ENCODE measurements at regions not wholly inside any gene's neighbourhood (a gene's known extent, or its start where the extent isn't known, plus 50 kb on each side); places are given as distances from the start of the nearest gene placed in this dataset.

DNA sequence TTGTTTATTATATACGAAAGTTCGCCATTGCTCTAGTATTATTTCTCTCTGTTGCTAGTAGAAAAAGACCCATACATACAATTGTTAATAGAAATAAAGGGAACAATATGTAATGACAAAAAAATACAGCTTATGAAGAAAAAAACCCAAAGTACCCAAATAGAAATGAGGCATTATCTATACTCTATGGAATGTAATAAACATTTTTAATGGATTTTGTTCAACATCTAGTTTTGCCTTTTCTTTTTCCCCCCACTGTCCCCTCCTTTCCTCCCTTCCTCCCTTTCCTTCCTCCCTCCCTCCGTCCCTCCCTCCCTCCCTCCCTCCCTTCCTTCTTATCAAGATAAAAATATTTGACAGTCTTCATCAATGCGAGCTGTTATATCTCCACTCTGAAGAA is 81.5 kb upstream of the NEK7 start:
- ATAC-seq, result no peak
- TF ChIP-seq POLR2B (IDR thresholded peaks at IDR 0.05; ENCODE audit: low read depth, partially characterized antibody) (no peak), MCM5 (IDR thresholded peaks at IDR 0.05; ENCODE audit: low read depth) (no peak), ZNF311 (CRISPR knock-in tag; IDR thresholded peaks at IDR 0.05) (no peak), ZNF551 (CRISPR knock-in tag; IDR thresholded peaks at IDR 0.05) (no peak), ZNF75A (CRISPR knock-in tag; IDR thresholded peaks at IDR 0.05) (no peak), HDAC1 (IDR thresholded peaks at IDR 0.05) (no peak), ZZZ3 (IDR thresholded peaks at IDR 0.05) (no peak), HNRNPK (IDR thresholded peaks at IDR 0.05; ENCODE audit: low read depth, low read length, poor library complexity, severe bottlenecking) (peak; percentile 91), PCBP1 (IDR thresholded peaks at IDR 0.05; ENCODE audit: low read depth, low read length, poor library complexity, severe bottlenecking) (peak; percentile 66), ELF4 (CRISPR knock-in tag; IDR thresholded peaks at IDR 0.05) (no peak), SPI1 (IDR thresholded peaks at IDR 0.05; ENCODE audit: borderline replicate concordance, low read depth, low read length) (no peak), SREBF1 (IDR thresholded peaks at IDR 0.05; ENCODE audit: borderline replicate concordance, low read depth, low read length) (no peak), POLR2A (conservative IDR thresholded peaks at IDR 0.05) (no peak), KAT7 (CRISPR knock-in tag; IDR thresholded peaks at IDR 0.05; ENCODE audit: borderline replicate concordance) (no peak)
- TF ChIP-seq, protein P1, sequence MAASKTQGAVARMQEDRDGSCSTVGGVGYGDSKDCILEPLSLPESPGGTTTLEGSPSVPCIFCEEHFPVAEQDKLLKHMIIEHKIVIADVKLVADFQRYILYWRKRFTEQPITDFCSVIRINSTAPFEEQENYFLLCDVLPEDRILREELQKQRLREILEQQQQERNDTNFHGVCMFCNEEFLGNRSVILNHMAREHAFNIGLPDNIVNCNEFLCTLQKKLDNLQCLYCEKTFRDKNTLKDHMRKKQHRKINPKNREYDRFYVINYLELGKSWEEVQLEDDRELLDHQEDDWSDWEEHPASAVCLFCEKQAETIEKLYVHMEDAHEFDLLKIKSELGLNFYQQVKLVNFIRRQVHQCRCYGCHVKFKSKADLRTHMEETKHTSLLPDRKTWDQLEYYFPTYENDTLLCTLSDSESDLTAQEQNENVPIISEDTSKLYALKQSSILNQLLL (CRISPR knock-in tag; IDR thresholded peaks at IDR 0.05; ENCODE audit: borderline replicate concordance), result no peak
- TF ChIP-seq, protein P2, sequence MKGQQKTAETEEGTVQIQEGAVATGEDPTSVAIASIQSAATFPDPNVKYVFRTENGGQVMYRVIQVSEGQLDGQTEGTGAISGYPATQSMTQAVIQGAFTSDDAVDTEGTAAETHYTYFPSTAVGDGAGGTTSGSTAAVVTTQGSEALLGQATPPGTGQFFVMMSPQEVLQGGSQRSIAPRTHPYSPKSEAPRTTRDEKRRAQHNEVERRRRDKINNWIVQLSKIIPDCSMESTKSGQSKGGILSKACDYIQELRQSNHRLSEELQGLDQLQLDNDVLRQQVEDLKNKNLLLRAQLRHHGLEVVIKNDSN (CRISPR knock-in tag; IDR thresholded peaks at IDR 0.05), result no peak
- H3K4me2 ChIP-seq (ENCODE audit: insufficient read depth, low read length), result no peak overlapping the region
- FAIRE-seq, result no peak
- no peaks in the 10 kb centered on the region for H3K79me2 ChIP-seq (ENCODE audit: control insufficient read depth, insufficient read depth, low read length)
- H3K27me3 ChIP-seq (ENCODE audit: control insufficient read depth in 2 of 2, insufficient read depth in 2 of 2, low read length in 2 of 2), result no peaks in the 10 kb centered on the region
- peak overlapping the region; percentile 63; the same call in 1 of the 2 replicates for H2AFZ ChIP-seq (ENCODE audit: low read depth, low read length)
- no peaks in the 10 kb centered on the region for H3K9me1 ChIP-seq (ENCODE audit: control insufficient read depth, insufficient read depth, low read length)
- H3K9me3 ChIP-seq (replicated peaks; ENCODE audit: control insufficient read depth, insufficient read depth, low read depth, low read length), result no peaks in the 10 kb centered on the region
- BruUV-seq (replicated peaks), result no TSS peak
- no peak overlapping the region for H3K9ac ChIP-seq (ENCODE audit: insufficient read depth in 1 of 2, low read depth in 2 of 2, low read length in 2 of 2)
- in situ Hi-C loops (cut with MboI) (no loop called here), intact Hi-C loops (cut with micrococcal nuclease) (no loop called here)
- WGBS (ENCODE audit: insufficient coverage, low coverage, missing lambda C conversion rate), result 17% methylated on average over 3 of the region's 4 CpGs
- H3K4me3 ChIP-seq, result no peak overlapping the region
- peaks cover 0 to 4% of the 10 kb centered on the region in 2 experiments; a peak in 2 of 5 replicates for H3K4me1 ChIP-seq (replicated peaks in 1 of 2; ENCODE audit: control insufficient read depth in 2 of 2, insufficient read depth in 2 of 2, low read length in 2 of 2)
- H3K27ac ChIP-seq (ENCODE audit: extremely low read depth, low read depth, low read length), result no peak overlapping the region
- H3K36me3 ChIP-seq (ENCODE audit: control insufficient read depth, insufficient read depth, low read length), result no peaks in the 10 kb centered on the region
- CTCF ChIA-PET (ENCODE audit: low intra/inter-chr PET ratio), result no interaction called here
- no peaks in the 10 kb centered on the region for H4K20me1 ChIP-seq (replicated peaks; ENCODE audit: control insufficient read depth, insufficient read depth, low read length)
- POLR2A ChIA-PET, result interaction anchor here (0.6 to 0.9 kb wide), 2 partner anchors 10 to 53 kb away, joined by 3 read pairs; no protein-coding TSS in a partner anchor
- no peak for DNase-seq (ENCODE audit: extremely low read depth in 1 of 4, low spot score in 3 of 4)

Data from K562 (cell line).